MG63 (cell line): ENCODE measurements at regions not wholly inside any gene's neighbourhood (a gene's known extent, or its start where the extent isn't known, plus 50 kb on each side); places are given as distances from the start of the nearest gene placed in this dataset.
"Not testable (repeated sequence)": the region's sequence is repeated elsewhere in the genome, so short reads cannot be mapped to it uniquely, and the experiment has no call there.

ENCODE experiments used
- DNase-seq: peaks from one replicate; pipeline ENCODE4 v3.0.0-alpha.2; 2020
- H3K27me3 ChIP-seq: fragments of 250-450 bp; sonication (Bioruptor Pico); 2 replicates; pipeline ENCODE4 v1.5.1; 2020; ENCODE audit warnings: mild to moderate bottlenecking, moderate library complexity
- H3K36me3 ChIP-seq: fragments of 250-450 bp; sonication (Bioruptor Pico); 2 replicates; pipeline ENCODE4 v1.5.1; 2020; ENCODE audit warnings: mild to moderate bottlenecking, moderate library complexity
- H3K4me3 ChIP-seq: fragments of 250-450 bp; sonication (Bioruptor Pico); 2 replicates; pipeline ENCODE4 v1.5.1; 2020; ENCODE audit warnings: mild to moderate bottlenecking, moderate library complexity
- H3K9me3 ChIP-seq: fragments of 250-450 bp; sonication (Bioruptor Pico); 2 replicates; pipeline ENCODE4 v1.5.1; 2020; ENCODE audit warnings: mild to moderate bottlenecking, moderate library complexity

- no peak for DNase-seq
- no peaks in the 10 kb centered on the region for H3K9me3 ChIP-seq
- no peaks in the 10 kb centered on the region for H3K36me3 ChIP-seq
- H3K4me3 ChIP-seq, result no peak overlapping the region
- no peaks in the 10 kb centered on the region for H3K27me3 ChIP-seq
Measured at GRCh38 chr5:57429513-57430120, 53.0 kb downstream of the ACTBL2 start.

- H3K9me3 ChIP-seq, H3K27me3 ChIP-seq, DNase-seq, H3K4me3 ChIP-seq, H3K36me3 ChIP-seq: not testable (repeated sequence)
Measured at GRCh38 chr5:57429021-57429420, 53.6 kb downstream of the ACTBL2 start.

- Histone ChIP-seq H3K27me3 (no peaks in the 10 kb centered on the region), H3K4me3 (no peak overlapping the region), H3K9me3 (no peaks in the 10 kb centered on the region), H3K36me3 (no peaks in the 10 kb centered on the region)
- DNase-seq, result no peak
Measured at GRCh38 chr5:57422993-57423392, 59.6 kb downstream of the ACTBL2 start.

- Histone ChIP-seq H3K27me3 (no peaks in the 10 kb centered on the region), H3K36me3 (no peaks in the 10 kb centered on the region), H3K4me3 (no peak overlapping the region), H3K9me3 (no peaks in the 10 kb centered on the region)
- no peak for DNase-seq
Measured at GRCh38 chr5:57422341-57422740, 60.3 kb downstream of the ACTBL2 start.

- Histone ChIP-seq H3K36me3 (no peaks in the 10 kb centered on the region), H3K9me3 (no peaks in the 10 kb centered on the region), H3K4me3 (no peak overlapping the region), H3K27me3 (no peaks in the 10 kb centered on the region)
- DNase-seq, result no peak
Measured at GRCh38 chr5:57420801-57421200, 61.8 kb downstream of the ACTBL2 start.

- DNase-seq, result no peak
- no peaks in the 10 kb centered on the region for H3K9me3 ChIP-seq
- no peaks in the 10 kb centered on the region for H3K36me3 ChIP-seq
- no peak overlapping the region for H3K4me3 ChIP-seq
- no peaks in the 10 kb centered on the region for H3K27me3 ChIP-seq
Measured at GRCh38 chr5:57417971-57418370, 64.6 kb downstream of the ACTBL2 start.

- H3K27me3 ChIP-seq, result no peaks in the 10 kb centered on the region
- H3K4me3 ChIP-seq, result no peak overlapping the region
- DNase-seq, result no peak
- no peaks in the 10 kb centered on the region for H3K9me3 ChIP-seq
- no peaks in the 10 kb centered on the region for H3K36me3 ChIP-seq
Measured at GRCh38 chr5:57417320-57417719, 65.3 kb downstream of the ACTBL2 start.

- Histone ChIP-seq H3K36me3 (no peaks in the 10 kb centered on the region), H3K4me3 (no peak overlapping the region), H3K9me3 (no peaks in the 10 kb centered on the region), H3K27me3 (no peaks in the 10 kb centered on the region)
- no peak for DNase-seq
Measured at GRCh38 chr5:57416278-57416994, 66.2 kb downstream of the ACTBL2 start.

- Histone ChIP-seq H3K9me3 (no peaks in the 10 kb centered on the region), H3K27me3 (no peaks in the 10 kb centered on the region), H3K4me3 (no peak overlapping the region), H3K36me3 (no peaks in the 10 kb centered on the region)
- no peak for DNase-seq
Measured at GRCh38 chr5:57414857-57415256, 67.8 kb downstream of the ACTBL2 start.

GRCh38 chr5:57414191-57414590 is 68.4 kb downstream of the ACTBL2 start:
- Histone ChIP-seq H3K9me3 (no peaks in the 10 kb centered on the region), H3K4me3 (no peak overlapping the region), H3K36me3 (no peaks in the 10 kb centered on the region), H3K27me3 (no peaks in the 10 kb centered on the region)
- no peak for DNase-seq

GRCh38 chr5:57413145-57413544 is 69.5 kb downstream of the ACTBL2 start:
- Histone ChIP-seq H3K27me3 (no peaks in the 10 kb centered on the region), H3K4me3 (no peak overlapping the region), H3K9me3 (no peaks in the 10 kb centered on the region), H3K36me3 (no peaks in the 10 kb centered on the region)
- DNase-seq, result no peak

GRCh38 chr5:57412680-57413079 is 69.9 kb downstream of the ACTBL2 start:
- no peaks in the 10 kb centered on the region for H3K36me3 ChIP-seq
- no peak for DNase-seq
- no peaks in the 10 kb centered on the region for H3K27me3 ChIP-seq
- no peak overlapping the region for H3K4me3 ChIP-seq
- no peaks in the 10 kb centered on the region for H3K9me3 ChIP-seq

GRCh38 chr5:57411982-57412381 is 70.6 kb downstream of the ACTBL2 start:
- Histone ChIP-seq H3K4me3 (no peak overlapping the region), H3K36me3 (no peaks in the 10 kb centered on the region), H3K9me3 (no peaks in the 10 kb centered on the region), H3K27me3 (no peaks in the 10 kb centered on the region)
- DNase-seq, result peak; percentile 17

- no peaks in the 10 kb centered on the region for H3K36me3 ChIP-seq
- no peaks in the 10 kb centered on the region for H3K9me3 ChIP-seq
- H3K27me3 ChIP-seq, result no peaks in the 10 kb centered on the region
- no peak for DNase-seq
- H3K4me3 ChIP-seq, result no peak overlapping the region
Measured at GRCh38 chr5:57410374-57411320, 72.0 kb downstream of the ACTBL2 start.

GRCh38 chr5:57408714-57409113 is 73.9 kb downstream of the ACTBL2 start:
- no peak overlapping the region for H3K4me3 ChIP-seq
- no peaks in the 10 kb centered on the region for H3K36me3 ChIP-seq
- no peaks in the 10 kb centered on the region for H3K27me3 ChIP-seq
- no peak for DNase-seq
- no peaks in the 10 kb centered on the region for H3K9me3 ChIP-seq

- H3K36me3 ChIP-seq, result no peaks in the 10 kb centered on the region
- no peaks in the 10 kb centered on the region for H3K9me3 ChIP-seq
- no peaks in the 10 kb centered on the region for H3K27me3 ChIP-seq
- H3K4me3 ChIP-seq, result no peak overlapping the region
- DNase-seq, result no peak
Measured at GRCh38 chr5:57408285-57408684, 74.3 kb downstream of the ACTBL2 start.

GRCh38 chr5:57407391-57407790 is 75.2 kb downstream of the ACTBL2 start:
- DNase-seq, result no peak
- Histone ChIP-seq H3K9me3 (no peaks in the 10 kb centered on the region), H3K4me3 (no peak overlapping the region), H3K36me3 (no peaks in the 10 kb centered on the region), H3K27me3 (no peaks in the 10 kb centered on the region)
